Neural cell (in vitro differentiated cells): ENCODE measurements at regions not wholly inside any gene's neighbourhood (a gene's known extent, or its start where the extent isn't known, plus 50 kb on each side); places are given as distances from the start of the nearest gene placed in this dataset.

ENCODE experiments used
- H2AFZ ChIP-seq: fragments of 200-600, 300-800 bp; sonication (generic), shearing (Covaris generic); 2 replicates; pipeline ENCODE4 v1.6.0; 2014; ENCODE audit warnings: low read depth, mild to moderate bottlenecking, antibody characterized with exemption, low read length, moderate library complexity
- H3F3A ChIP-seq: fragments of 200-600 bp; shearing (Covaris generic); 2 replicates; pipeline ENCODE4 v1.6.1; 2016; ENCODE audit warnings: mild to moderate bottlenecking, moderate library complexity, mixed read lengths, antibody characterized with exemption, low read length; ENCODE audit not compliant: insufficient read depth, poor library complexity, severe bottlenecking
- H3K27ac ChIP-seq: fragments of 200-600, 300-800 bp; sonication (generic), shearing (Covaris generic); 2 replicates; pipeline ENCODE4 v1.5.1; 2014; ENCODE audit warnings: mild to moderate bottlenecking, low read length, moderate library complexity
- H3K27me3 ChIP-seq: fragments of 300-800, 200-600 bp; sonication (generic), shearing (Covaris generic); 2 replicates; pipeline ENCODE4 v1.6.0; 2014; ENCODE audit warnings: mild to moderate bottlenecking, low read depth, low read length, moderate library complexity; ENCODE audit not compliant: insufficient read depth
- H3K36me3 ChIP-seq: fragments of 300-800, 200-600 bp; sonication (generic), shearing (Covaris generic); 2 replicates; pipeline ENCODE4 v1.5.1; 2014; ENCODE audit warnings: mild to moderate bottlenecking, antibody characterized with exemption, low read length, moderate library complexity; ENCODE audit not compliant: insufficient read depth
- H3K4me2 ChIP-seq: fragments of 300-800, 200-600 bp; sonication (generic), shearing (Covaris generic); 2 replicates; pipeline ENCODE4 v1.6.0; 2014; ENCODE audit warnings: mild to moderate bottlenecking, low read length
- H3K4me3 ChIP-seq: fragments of 300-800, 200-600 bp; sonication (generic), shearing (Covaris generic); 2 replicates; pipeline ENCODE4 v1.5.1; 2014; ENCODE audit warnings: mild to moderate bottlenecking, low read length, moderate library complexity
- H3K79me2 ChIP-seq: fragments of 200-600 bp; shearing (Covaris generic); replicated peaks from 2 replicates; pipeline ENCODE4 v1.6.0; 2014; ENCODE audit warnings: mild to moderate bottlenecking, low read length, moderate library complexity; ENCODE audit not compliant: insufficient read depth
- H3K9ac ChIP-seq: fragments of 300-800, 200-600 bp; sonication (generic), shearing (Covaris generic); 2 replicates; pipeline ENCODE4 v1.6.1; 2016; ENCODE audit warnings: mild to moderate bottlenecking, low read length, mixed read lengths
- H3K9me2 ChIP-seq: fragments of 200-600 bp; shearing (Covaris generic); 2 replicates; pipeline ENCODE4 v1.6.1; 2016; ENCODE audit warnings: mild to moderate bottlenecking, low read length, mixed read lengths; ENCODE audit not compliant: insufficient read depth
- H3K9me3 ChIP-seq: fragments of 200-600, 300-800 bp; sonication (generic), shearing (Covaris generic); 2 replicates; pipeline ENCODE4 v1.6.1; 2016; ENCODE audit warnings: mild to moderate bottlenecking, mixed run types, low read length, moderate library complexity, mixed read lengths
- H4K20me1 ChIP-seq: fragments of 200-600 bp; shearing (Covaris generic); 2 replicates; pipeline ENCODE4 v1.6.1; 2016; ENCODE audit warnings: mild to moderate bottlenecking, mixed run types; ENCODE audit not compliant: insufficient read depth
- CTCF ChIP-seq: fragments of 450-650 bp; IDR thresholded peaks from 2 replicates; pipeline ENCODE4 v1.5.1; 2014; ENCODE audit warnings: antibody characterized with exemption, mild to moderate bottlenecking, moderate library complexity; ENCODE audit not compliant: poor library complexity, severe bottlenecking
- EP300 ChIP-seq: fragments of 450-650 bp; conservative IDR thresholded peaks from 2 replicates; pipeline ENCODE4 v1.6.1; 2014; ENCODE audit warnings: antibody characterized with exemption, mild to moderate bottlenecking, moderate library complexity; ENCODE audit not compliant: poor library complexity, severe bottlenecking
- EZH2 ChIP-seq: fragments of 200-600, 300-800 bp; shearing (Covaris generic), sonication (generic); IDR thresholded peaks from 2 replicates; pipeline ENCODE4 v1.6.1; 2014; ENCODE audit warnings: antibody characterized with exemption, low read length, borderline replicate concordance, mild to moderate bottlenecking; ENCODE audit not compliant: insufficient read depth, poor library complexity, severe bottlenecking
- MXI1 ChIP-seq: fragments of 450-650 bp; conservative IDR thresholded peaks from 2 replicates; pipeline ENCODE4 v1.6.1; 2014; ENCODE audit warnings: antibody characterized with exemption, mild to moderate bottlenecking; ENCODE audit not compliant: poor library complexity, severe bottlenecking
- POLR2AphosphoS5 ChIP-seq: IDR thresholded peaks from 2 replicates; pipeline ENCODE4 v1.6.1; 2012
- RAD21 ChIP-seq: fragments of 450-650 bp; conservative IDR thresholded peaks from 2 replicates; pipeline ENCODE4 v1.6.1; 2014; ENCODE audit warnings: antibody characterized with exemption, mild to moderate bottlenecking, moderate library complexity
- REST ChIP-seq: IDR thresholded peaks from 2 replicates; pipeline ENCODE4 v1.6.1; 2012; ENCODE audit warnings: borderline replicate concordance
- SMC3 ChIP-seq: fragments of 450-650 bp; conservative IDR thresholded peaks from 2 replicates; pipeline ENCODE4 v1.6.1; 2014; ENCODE audit warnings: antibody characterized with exemption, mild to moderate bottlenecking, moderate library complexity; ENCODE audit not compliant: poor library complexity
- TAF1 ChIP-seq: IDR thresholded peaks from 2 replicates; pipeline ENCODE4 v1.6.1; 2012; ENCODE audit warnings: low read depth

GRCh38 chr3:174644287-174644686, 214.8 kb upstream of the NAALADL2 start:
- Histone ChIP-seq H3K79me2 (no peaks in the 10 kb centered on the region), H2AFZ (no peak overlapping the region), H3K9me2 (no peaks in the 10 kb centered on the region), H3K9ac (no peak overlapping the region), H3K36me3 (no peaks in the 10 kb centered on the region), H3K27ac (no peak overlapping the region), H4K20me1 (no peaks in the 10 kb centered on the region), H3K27me3 (no peaks in the 10 kb centered on the region), H3F3A (no peaks in the 10 kb centered on the region), H3K9me3 (no peaks in the 10 kb centered on the region), H3K4me2 (no peak overlapping the region), H3K4me3 (no peak overlapping the region)
- TF ChIP-seq EZH2 (no peak), MXI1 (no peak), EP300 (no peak), CTCF (no peak), POLR2AphosphoS5 (no peak), SMC3 (no peak), TAF1 (no peak), RAD21 (no peak), REST (no peak)

GRCh38 chr3:174651951-174652350, 207.2 kb upstream of the NAALADL2 start:
- H3K27ac ChIP-seq, result no peak overlapping the region
- H3K27me3 ChIP-seq, result no peaks in the 10 kb centered on the region
- no peaks in the 10 kb centered on the region for H3K9me3 ChIP-seq
- H3K9ac ChIP-seq, result no peak overlapping the region
- TF ChIP-seq MXI1 (no peak), EZH2 (no peak), CTCF (no peak), REST (no peak), TAF1 (no peak), SMC3 (no peak), EP300 (no peak), POLR2AphosphoS5 (no peak), RAD21 (no peak)
- no peak overlapping the region for H2AFZ ChIP-seq
- no peaks in the 10 kb centered on the region for H3F3A ChIP-seq
- H4K20me1 ChIP-seq, result no peaks in the 10 kb centered on the region
- H3K4me2 ChIP-seq, result no peak overlapping the region
- H3K9me2 ChIP-seq, result no peaks in the 10 kb centered on the region
- H3K79me2 ChIP-seq, result no peaks in the 10 kb centered on the region
- H3K4me3 ChIP-seq, result no peak overlapping the region
- no peaks in the 10 kb centered on the region for H3K36me3 ChIP-seq
